ENCODE measurements at regions not wholly inside any gene's neighbourhood (a gene's known extent, or its start where the extent isn't known, plus 50 kb on each side); places are given as distances from the start of the nearest gene placed in this dataset.
"Not testable (repeated sequence)": the region's sequence is repeated elsewhere in the genome, so short reads cannot be mapped to it uniquely, and the experiment has no call there.

- DNase-seq, result no peak
Measured at GRCh38 chr3:3686907-3687648, 112.2 kb upstream of the LRRN1 start.

DNA sequence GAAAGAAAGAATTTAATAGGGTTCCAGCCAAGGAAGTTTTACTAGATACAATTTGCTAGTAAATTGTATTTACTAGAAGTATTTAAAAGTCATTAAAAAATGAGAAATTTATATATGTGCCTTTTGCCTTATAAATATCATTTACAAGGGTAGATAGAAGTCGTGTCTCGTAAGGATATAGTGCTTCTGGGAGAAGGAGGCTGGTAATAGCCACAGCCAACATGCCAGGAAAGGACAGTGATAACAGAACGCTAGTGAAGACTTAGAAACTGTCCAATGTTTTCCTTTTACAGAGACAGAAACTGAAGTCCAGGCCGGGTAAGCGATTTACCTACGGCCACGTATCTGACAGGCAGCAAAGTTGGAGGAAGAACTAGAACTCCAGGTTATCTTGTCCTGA lies 113.5 kb upstream of the LRRN1 start:
- no peak for DNase-seq

DNA sequence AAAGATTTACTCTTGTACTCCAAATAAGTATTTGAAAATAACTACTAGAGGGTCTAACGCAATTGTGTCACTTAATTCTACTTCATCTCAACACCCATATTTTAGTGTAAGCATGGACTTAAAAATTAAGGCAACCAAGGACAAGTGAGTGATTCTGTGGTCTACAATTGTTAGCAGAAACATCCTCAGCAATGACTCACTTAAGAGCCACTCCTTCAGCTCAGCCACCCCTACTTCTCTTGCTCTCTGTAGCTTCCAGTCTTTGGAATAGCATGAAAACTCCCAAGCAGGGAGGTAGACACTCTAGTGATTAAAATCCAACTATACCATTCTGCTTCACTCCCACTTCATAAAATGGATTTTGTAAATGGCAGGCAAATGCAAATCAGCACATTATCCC lies 116.0 kb upstream of the LRRN1 start:
- DNase-seq, result no peak

GRCh38 chr3:3675801-3676200 lies 123.4 kb upstream of the LRRN1 start:
- DNase-seq, result no peak

GRCh38 chr3:3675186-3675585 lies 124.0 kb upstream of the LRRN1 start:
- DNase-seq, result no peak

GRCh38 chr3:3666664-3667063 lies 132.6 kb upstream of the LRRN1 start:
- no peak for DNase-seq

GRCh38 chr3:3665961-3666640 lies 133.1 kb upstream of the LRRN1 start:
- no peak for DNase-seq

DNA sequence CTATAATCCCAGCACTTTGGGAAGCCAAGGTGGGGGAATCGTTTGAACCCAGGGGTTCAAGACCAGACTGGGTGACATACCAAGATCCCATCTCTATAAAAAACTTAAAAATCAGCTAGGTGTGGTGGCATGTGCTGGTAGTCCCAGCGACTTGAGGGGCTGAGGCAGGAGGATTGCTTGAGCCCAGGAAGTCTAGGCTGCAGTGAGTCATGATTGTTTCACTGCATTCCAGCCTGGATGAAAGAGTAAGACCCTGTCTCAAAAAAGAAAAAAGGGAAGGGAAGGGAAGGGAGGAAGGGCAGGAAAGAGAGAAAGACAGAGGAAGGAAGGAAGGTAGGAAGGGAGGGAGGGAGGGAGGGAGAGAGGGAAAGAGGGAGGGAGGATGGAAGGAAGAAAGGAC lies 133.7 kb upstream of the LRRN1 start:
- DNase-seq, result no peak

DNA sequence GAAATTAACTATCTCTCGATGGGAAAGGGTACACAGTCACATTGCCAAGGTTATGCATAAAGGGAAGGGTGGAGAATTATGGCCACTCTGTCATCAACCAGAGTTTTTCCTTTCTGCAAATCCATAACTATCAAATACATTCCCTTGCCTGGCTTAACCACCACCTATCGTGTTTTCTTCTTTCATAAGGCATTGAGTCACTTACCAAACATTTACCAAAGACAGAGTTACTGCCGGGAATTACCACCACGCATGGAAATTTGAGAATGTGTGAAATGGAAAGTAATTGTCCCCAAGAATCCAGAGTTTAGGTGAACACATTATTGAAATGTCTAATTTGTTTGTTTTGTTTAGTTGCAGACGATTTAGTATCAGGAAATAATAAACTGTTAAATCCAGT lies 134.3 kb upstream of the LRRN1 start:
- no peak for DNase-seq

GRCh38 chr3:3662610-3663009 lies 136.6 kb upstream of the LRRN1 start:
- no peak for DNase-seq

GRCh38 chr3:3654916-3655315 lies 144.3 kb upstream of the LRRN1 start:
- DNase-seq, result no peak

GRCh38 chr3:3648988-3649679 lies 150.1 kb upstream of the LRRN1 start:
- no peak for DNase-seq

GRCh38 chr3:3646934-3647333 lies 152.3 kb upstream of the LRRN1 start:
- DNase-seq, result peak in 1 of 2 donors; percentile 41

GRCh38 chr3:3646103-3646844 lies 153.0 kb upstream of the LRRN1 start:
- not testable (repeated sequence) for DNase-seq

DNA sequence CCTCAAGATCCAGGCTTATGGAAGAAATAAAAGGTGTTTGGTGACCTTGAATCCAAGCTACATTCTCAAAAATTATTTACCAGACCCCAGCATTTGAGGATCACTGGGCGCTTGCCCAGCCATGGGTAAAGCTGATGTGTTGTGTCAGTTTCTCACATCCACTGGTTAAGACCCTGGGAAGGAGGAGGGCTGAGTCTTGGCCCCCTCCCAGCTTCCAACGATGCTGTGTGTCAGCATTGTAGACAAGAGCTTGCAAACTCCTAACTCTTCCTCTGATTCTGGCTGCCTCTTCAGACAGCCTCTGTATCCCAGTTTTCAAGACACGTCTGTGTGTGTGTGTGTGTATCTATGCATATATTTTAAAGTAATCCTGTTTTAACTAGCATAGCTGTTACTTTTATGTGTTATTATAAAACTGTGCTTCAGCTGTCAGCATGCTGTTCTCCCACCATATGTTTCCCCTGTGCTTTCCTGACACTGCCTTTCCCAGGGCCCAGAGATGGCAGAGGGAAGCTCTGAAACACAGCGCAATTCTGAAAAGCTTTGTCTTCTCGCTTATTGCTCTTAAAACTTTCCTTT lies 157.3 kb upstream of the LRRN1 start:
- no peak for DNase-seq

DNA sequence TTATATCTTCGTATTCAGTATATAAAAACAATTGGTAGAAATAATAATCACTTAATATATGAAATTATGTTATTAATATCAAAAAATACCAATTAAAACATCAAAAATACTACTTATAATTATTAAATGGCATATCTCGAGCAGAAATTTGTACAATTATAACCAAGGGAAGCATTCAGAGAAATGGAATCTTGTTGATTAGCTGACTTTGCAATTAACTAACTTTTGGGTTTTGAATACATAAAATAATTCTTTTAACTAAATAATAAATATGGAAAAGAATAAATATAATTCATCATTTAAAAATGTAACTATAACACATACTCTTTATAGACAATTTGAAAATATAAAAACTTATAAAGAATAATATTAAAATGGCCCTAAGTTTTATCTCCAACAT lies 160.2 kb upstream of the LRRN1 start:
- no peak for DNase-seq

GRCh38 chr3:3636815-3637214 lies 162.4 kb upstream of the LRRN1 start:
- no peak for DNase-seq

DNA sequence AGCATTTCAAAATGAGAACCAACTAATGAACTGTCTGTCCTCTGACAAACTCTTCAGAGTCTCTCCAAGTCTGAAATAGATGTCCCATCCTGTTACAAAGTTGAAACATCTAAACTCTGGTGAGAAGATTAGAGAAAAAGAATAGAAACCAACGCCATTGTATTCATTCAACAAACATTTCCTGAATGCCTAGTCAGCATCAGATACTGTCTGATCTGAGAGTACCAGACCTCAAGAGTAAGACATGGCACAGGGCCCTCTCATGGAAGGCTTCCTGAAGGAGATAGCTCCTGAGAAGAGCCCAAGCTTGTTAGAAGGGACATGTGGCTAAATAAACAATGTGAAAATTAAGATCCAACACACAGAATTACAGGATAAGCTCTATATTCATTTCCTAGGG lies 164.1 kb upstream of the LRRN1 start:
- no peak for DNase-seq

- DNase-seq, result no peak
Measured at GRCh38 chr3:3634326-3634725, 164.9 kb upstream of the LRRN1 start.

DNA sequence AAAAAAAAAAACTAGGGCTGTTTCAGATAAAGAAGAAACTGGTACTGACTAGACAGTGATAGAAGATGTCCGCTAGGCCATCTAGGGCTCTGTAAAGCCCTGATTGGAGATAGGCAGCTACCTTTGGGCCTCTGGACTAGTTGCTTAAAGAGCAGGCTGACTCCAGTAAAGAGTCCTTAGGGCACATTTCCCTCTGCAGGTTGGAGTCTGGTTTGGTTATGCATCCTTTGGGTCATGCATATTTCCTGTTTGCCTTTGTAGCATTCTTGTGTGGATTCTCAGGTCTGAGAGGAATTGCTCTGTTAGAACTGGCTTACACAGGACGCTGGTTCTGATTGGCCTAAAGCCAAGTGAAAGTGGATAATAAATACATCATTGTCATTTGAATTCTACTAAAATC lies 165.5 kb upstream of the LRRN1 start:
- no peak for DNase-seq

DNA sequence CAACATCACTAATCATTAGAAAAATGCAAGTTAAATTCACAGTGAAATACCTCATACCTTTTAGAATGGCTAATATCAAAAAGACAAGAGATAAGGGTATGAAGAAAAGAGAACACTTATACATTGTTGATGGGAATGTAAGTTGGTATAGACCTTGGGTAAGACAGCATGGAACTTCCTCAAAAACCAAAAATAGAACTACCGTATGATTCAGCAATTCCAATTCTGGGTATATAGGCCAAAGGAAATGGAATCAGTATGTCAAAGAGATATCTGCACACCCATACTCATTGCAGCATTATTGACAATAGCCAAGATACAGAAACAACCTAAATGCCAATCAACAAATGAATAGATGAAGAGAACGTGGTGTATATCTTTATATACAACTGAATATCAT lies 166.8 kb upstream of the LRRN1 start:
- DNase-seq, result peak; percentile 48 to 60

DNA sequence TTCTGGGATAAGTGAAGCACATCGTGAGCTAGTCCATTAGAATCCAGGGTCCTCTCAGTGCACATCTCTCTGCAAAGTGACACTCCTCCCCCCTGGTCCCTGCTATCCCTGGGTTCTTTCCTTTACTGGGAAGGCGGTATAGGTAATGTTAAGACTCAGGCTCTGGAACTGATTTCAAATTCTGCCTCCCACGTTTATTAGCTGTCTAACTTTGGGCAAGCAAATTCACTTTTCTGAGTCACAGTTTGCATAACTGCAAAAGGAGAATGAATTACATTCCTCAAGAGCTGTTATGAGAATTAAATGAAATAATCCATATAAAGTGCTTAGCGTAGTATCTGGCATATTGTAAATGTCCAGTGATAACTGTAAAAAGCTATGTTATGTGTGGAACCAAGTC lies 168.1 kb upstream of the LRRN1 start:
- DNase-seq, result peak in 1 of 2 donors; percentile 7

DNA sequence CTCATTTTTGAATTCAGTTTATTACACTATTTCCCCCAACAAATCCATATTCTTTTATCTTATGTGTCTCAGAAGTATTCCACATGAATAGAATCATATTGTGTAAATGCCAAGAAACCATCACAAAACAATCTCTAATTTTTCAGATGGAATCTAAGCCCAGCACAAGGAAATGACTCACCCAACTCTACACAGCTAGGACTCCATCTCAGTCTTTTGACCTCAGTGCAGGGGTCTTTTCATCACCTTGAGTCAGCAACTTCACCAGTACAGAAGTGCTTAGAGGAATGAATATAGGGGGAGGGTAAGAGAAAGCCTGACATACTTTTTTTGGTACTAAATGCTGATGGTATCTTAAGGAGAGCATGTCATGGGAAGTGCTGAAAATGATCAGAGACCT lies 169.3 kb upstream of the LRRN1 start:
- DNase-seq, result no peak
